ENCODE measurements at regions not wholly inside any gene's neighbourhood (a gene's known extent, or its start where the extent isn't known, plus 50 kb on each side); places are given as distances from the start of the nearest gene placed in this dataset.
"Not testable (repeated sequence)": the region's sequence is repeated elsewhere in the genome, so short reads cannot be mapped to it uniquely, and the experiment has no call there.

- Histone ChIP-seq H3K27me3 (no peaks in the 10 kb centered on the region), H3K4me1 (ENCODE audit: control insufficient read depth in 1 of 2, insufficient read depth in 1 of 2, low read depth in 1 of 2, low read length in 1 of 2) (no peaks in the 10 kb centered on the region), H3K9me3 (no peaks in the 10 kb centered on the region), H3K27ac (no peak overlapping the region), H3K4me3 (ENCODE audit: low read depth in 1 of 2, low read length in 1 of 2) (no peak overlapping the region), H3K36me3 (no peaks in the 10 kb centered on the region)
- TF ChIP-seq, protein P1, sequence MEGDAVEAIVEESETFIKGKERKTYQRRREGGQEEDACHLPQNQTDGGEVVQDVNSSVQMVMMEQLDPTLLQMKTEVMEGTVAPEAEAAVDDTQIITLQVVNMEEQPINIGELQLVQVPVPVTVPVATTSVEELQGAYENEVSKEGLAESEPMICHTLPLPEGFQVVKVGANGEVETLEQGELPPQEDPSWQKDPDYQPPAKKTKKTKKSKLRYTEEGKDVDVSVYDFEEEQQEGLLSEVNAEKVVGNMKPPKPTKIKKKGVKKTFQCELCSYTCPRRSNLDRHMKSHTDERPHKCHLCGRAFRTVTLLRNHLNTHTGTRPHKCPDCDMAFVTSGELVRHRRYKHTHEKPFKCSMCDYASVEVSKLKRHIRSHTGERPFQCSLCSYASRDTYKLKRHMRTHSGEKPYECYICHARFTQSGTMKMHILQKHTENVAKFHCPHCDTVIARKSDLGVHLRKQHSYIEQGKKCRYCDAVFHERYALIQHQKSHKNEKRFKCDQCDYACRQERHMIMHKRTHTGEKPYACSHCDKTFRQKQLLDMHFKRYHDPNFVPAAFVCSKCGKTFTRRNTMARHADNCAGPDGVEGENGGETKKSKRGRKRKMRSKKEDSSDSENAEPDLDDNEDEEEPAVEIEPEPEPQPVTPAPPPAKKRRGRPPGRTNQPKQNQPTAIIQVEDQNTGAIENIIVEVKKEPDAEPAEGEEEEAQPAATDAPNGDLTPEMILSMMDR (IDR thresholded peaks at IDR 0.05): no peak
Measured at GRCh38 chr2:180599804-180600203, 380.6 kb upstream of the UBE2E3 start.

DNA sequence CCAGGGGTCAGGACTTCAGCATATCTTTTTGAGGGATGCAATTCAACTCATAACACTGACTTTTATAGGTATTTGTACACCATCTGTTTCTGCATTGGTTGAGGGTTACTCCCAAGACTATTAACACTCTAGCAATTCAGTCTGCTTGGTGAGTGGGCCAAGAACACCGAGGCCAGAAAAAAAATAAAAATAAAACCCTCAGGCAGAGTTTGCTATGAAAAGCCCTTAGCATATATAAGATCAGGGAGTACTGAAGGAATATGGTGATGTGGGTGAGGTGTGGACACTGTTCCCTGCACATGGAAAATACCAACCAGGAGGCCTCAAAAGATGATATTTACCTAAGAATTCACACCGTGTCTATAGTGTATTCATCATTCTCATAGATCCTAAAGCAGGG is 383.2 kb upstream of the UBE2E3 start:
- no peaks in the 10 kb centered on the region for H3K9me3 ChIP-seq
- H3K27me3 ChIP-seq: no peaks in the 10 kb centered on the region
- TF ChIP-seq, protein P1 (IDR thresholded peaks at IDR 0.05): no peak
- H3K27ac ChIP-seq: no peak overlapping the region
- no peaks in the 10 kb centered on the region for H3K36me3 ChIP-seq
- H3K4me1 ChIP-seq (ENCODE audit: control insufficient read depth in 1 of 2, insufficient read depth in 1 of 2, low read depth in 1 of 2, low read length in 1 of 2): no peaks in the 10 kb centered on the region
- H3K4me3 ChIP-seq (ENCODE audit: low read depth in 1 of 2, low read length in 1 of 2): no peak overlapping the region

GRCh38 chr2:180596453-180596852 is 384.0 kb upstream of the UBE2E3 start:
- Histone ChIP-seq H3K36me3 (no peaks in the 10 kb centered on the region), H3K27ac (no peak overlapping the region), H3K9me3 (no peaks in the 10 kb centered on the region), H3K27me3 (no peaks in the 10 kb centered on the region), H3K4me1 (ENCODE audit: control insufficient read depth in 1 of 2, insufficient read depth in 1 of 2, low read depth in 1 of 2, low read length in 1 of 2) (no peaks in the 10 kb centered on the region), H3K4me3 (ENCODE audit: low read depth in 1 of 2, low read length in 1 of 2) (no peak overlapping the region)
- TF ChIP-seq, protein P1 (IDR thresholded peaks at IDR 0.05): no peak

DNA sequence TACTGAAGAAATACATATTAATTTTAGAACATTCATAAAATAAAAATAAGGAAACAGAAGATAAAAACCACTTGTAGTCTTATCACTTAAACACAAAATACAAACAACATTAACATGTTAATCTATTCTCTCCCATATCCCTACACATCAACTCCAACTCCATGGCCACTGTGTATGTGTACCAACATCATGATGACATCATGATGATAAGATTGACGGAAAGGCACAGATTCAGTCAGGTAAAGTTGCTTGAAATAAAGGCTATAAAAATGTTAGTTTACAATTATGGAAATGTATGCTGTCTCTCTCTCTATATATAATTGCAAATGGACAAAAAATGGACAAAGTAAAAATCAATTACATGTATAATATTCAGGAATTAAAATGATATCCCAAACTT is 388.5 kb upstream of the UBE2E3 start:
- Histone ChIP-seq H3K4me1 (ENCODE audit: control insufficient read depth in 1 of 2, insufficient read depth in 1 of 2, low read depth in 1 of 2, low read length in 1 of 2) (no peaks in the 10 kb centered on the region), H3K36me3 (no peaks in the 10 kb centered on the region), H3K27ac (no peak overlapping the region), H3K4me3 (ENCODE audit: low read depth in 1 of 2, low read length in 1 of 2) (no peak overlapping the region), H3K9me3 (no peaks in the 10 kb centered on the region), H3K27me3 (no peaks in the 10 kb centered on the region)
- TF ChIP-seq, protein P1 (IDR thresholded peaks at IDR 0.05): no peak

GRCh38 chr2:180591093-180591781 is 389.2 kb upstream of the UBE2E3 start:
- not testable (repeated sequence) for H3K9me3 ChIP-seq; H3K27me3 ChIP-seq; H3K4me1 ChIP-seq (ENCODE audit: control insufficient read depth in 1 of 2, insufficient read depth in 1 of 2, low read depth in 1 of 2, low read length in 1 of 2); H3K27ac ChIP-seq; H3K4me3 ChIP-seq (ENCODE audit: low read depth in 1 of 2, low read length in 1 of 2); H3K36me3 ChIP-seq

GRCh38 chr2:180583441-180584140 is 396.8 kb upstream of the UBE2E3 start:
- Histone ChIP-seq H3K4me3 (ENCODE audit: low read depth in 1 of 2, low read length in 1 of 2) (no peak overlapping the region), H3K36me3 (no peaks in the 10 kb centered on the region), H3K27ac (no peak overlapping the region), H3K4me1 (ENCODE audit: control insufficient read depth in 1 of 2, insufficient read depth in 1 of 2, low read depth in 1 of 2, low read length in 1 of 2) (no peaks in the 10 kb centered on the region), H3K9me3 (no peaks in the 10 kb centered on the region), H3K27me3 (no peaks in the 10 kb centered on the region)
- TF ChIP-seq, protein P1 (IDR thresholded peaks at IDR 0.05): no peak

Measured in neutrophil (primary cell).